GM19467 (cell line): ENCODE measurements at regions not wholly inside any gene's neighbourhood (a gene's known extent, or its start where the extent isn't known, plus 50 kb on each side); places are given as distances from the start of the nearest gene placed in this dataset.
"Not testable (repeated sequence)": the region's sequence is repeated elsewhere in the genome, so short reads cannot be mapped to it uniquely, and the experiment has no call there.

ENCODE experiments used
- ATAC-seq: cut with Tn5 transposase; IDR thresholded peaks from one replicate; pipeline ENCODE4 v1.9.1; 2021; ENCODE audit warnings: mild to moderate bottlenecking, moderate library complexity; ENCODE audit not compliant: unreplicated experiment

DNA sequence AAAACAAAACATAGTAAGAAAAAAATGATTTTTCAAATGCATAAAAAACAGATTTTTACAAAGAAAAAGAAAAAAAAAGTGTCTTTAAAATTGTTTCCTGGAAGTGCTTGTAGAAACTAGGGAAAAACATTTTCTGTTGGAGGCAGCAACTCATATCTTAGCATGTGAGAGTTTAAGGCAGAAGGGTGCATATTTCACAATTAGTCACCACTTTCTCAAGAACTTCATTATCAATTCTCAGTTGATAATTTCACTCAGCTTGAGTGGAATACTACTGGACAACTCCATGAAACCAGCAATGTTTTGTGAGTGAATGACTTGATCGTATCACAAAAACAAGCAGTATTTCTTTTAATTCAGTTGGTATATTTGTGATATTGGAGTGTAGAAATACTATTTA lies 508.3 kb upstream of the DAB2 start:
- no peak for ATAC-seq

DNA sequence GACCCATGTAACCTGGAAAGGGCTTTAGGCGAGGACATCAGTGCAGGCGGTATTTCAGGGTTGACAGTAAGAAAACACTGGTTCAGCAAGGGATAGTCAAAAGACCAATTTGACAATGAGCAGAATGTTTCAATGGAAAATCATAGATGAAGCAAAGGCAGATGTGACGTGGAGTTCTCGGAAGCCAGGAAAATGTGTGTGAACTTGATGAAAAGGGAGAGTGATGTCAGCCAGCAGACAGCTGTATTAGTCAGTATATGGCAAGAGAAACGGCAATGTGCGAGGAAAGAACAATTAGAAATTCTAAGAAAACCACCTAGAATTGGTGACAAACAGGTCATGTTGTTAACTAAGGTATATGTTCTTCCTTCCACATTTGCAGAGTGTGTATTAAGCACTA lies 503.9 kb upstream of the DAB2 start:
- no peak for ATAC-seq

DNA sequence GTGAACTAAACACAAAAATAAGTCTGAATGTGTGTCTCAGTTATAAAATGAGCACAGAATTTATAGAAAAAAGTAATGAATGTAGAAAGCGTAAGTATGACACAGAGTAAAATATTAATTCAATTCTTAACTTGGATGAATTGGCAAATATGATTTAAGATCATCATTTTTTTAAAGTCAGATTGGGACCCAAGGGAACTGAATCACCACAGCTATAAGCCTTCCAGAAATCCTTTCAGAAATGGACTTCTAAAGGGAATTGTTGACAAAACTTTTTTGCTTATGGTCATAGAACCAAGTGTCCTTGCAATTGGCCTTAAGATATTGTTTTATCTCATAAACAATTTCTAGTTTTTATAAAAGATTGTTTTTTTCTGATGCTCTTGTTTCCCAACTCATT lies 495.1 kb upstream of the DAB2 start:
- ATAC-seq = no peak

DNA sequence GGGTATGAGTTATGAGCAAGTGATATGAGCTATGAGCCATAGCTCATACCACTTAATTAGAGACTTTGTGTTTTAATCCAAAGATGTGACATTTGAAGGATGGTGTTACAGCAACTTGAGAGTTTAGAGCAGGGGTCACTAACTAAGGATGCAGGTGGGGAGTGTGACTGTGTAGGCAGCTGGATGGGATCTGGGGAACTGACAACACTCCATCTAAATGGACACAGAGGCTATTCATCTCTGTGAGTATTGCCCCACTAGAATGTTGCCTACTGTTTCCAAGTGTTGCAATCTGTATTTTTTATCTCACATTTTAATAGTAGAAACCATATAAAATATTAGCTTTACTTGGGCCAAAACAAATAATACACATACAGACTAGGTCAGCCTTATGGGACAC lies 488.1 kb upstream of the DAB2 start:
- no peak for ATAC-seq

DNA sequence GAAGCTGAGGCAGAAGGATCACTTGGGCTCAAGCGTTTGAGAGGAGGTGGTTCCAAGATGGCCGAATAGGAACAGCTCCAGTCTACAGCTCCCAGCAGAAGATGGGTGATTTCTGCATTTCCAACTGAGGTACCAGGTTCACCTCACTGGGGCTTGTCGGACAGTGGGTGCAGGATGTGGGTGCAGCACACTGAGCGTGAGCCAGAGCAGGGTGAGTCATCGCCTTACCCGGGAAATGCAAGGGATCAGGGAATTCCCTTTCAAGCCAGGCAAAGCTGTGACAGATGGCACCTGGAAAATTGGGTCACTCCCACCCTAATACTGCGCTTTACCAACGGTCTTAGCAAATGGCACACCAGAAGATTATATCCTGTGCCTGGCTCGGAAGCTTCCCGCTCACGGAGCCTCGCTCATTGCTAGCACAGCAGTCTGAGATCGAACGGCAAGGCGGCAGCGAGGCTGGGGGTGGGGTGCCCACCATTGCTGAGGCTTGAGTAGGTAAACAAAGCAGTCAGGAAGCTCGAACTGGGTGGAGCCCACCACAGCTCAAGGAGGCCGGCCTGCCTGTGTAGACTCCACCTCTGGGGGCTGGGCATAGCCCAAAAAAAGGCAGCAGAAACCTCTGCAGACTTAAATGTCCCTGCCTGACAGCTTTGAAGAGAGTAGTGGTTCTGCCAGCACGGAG lies 482.6 kb upstream of the DAB2 start:
- not testable (repeated sequence) for ATAC-seq

DNA sequence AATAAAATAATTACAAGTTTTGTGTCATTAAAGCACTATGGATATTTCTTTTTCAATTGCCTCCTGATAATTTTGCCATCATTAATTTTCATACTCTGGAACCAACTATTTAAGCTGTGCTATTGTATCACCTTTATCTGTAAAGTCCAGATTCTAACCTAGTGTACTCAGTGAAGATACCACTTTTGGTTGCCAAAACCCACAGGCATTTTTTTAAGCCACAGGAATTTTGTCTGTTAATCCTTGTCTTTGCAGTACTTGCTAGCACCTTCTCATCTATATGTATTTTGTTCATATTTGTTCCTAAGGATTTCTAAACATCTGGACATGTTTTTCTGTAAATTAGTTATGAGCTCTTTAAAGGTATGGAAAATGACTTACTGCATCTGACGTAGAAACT lies 481.4 kb upstream of the DAB2 start:
- no peak for ATAC-seq

DNA sequence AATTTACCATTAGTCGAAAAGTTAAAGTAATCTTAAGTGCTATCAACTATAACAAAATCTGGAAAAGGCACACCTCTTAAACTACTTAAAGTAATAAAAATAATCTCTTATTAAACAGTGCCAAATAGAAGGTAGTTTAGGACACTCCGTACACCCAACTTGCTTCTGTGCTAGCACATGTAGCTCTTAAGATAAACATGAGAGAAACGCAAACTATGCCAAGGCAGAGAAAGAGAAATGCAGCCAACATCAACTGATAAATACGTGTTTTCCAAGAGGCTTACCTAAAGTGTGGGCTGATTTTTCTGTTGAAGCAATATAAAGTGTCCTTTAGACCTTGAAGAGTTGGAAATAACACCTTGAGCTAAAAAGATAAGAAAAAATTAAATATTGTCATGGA lies 480.6 kb upstream of the DAB2 start:
- ATAC-seq = no peak

DNA sequence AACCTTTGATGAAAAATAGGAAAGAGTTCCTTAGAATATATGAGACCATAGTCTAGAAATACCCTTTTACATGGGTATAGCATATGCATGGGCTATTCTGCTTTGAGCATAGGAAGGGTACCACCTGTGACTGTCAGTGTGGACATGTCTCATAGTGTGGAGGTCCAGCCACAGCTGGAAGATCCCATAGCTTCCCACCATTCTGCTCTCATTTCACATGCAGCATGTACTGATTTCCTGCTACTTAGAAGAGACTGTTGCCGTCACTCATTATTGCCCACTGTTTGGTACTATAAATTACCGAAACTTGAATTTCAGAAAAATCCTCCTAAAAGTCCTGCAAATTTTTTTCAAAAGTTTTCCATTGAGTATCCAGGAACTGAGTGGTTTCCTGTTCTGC lies 477.8 kb upstream of the DAB2 start:
- no peak for ATAC-seq

DNA sequence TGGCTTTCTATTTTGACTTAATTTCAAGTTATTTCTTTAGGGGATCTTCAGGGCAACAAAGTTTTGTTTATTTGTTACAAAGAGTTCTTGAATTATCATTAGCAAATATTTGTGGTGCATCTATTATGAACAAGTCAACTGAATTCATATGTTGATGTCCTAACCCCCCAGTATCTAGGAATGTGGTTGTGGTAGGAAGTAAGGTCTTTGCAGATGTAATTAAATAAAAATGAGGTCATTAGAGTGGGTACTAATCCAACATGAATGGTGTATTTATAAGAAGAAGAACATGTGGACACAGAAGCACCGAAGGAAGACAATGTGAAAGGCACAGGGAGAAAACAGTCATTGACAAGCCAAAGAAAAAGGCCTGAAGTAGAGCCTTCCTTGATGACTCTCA lies 474.0 kb upstream of the DAB2 start:
- ATAC-seq = no peak

DNA sequence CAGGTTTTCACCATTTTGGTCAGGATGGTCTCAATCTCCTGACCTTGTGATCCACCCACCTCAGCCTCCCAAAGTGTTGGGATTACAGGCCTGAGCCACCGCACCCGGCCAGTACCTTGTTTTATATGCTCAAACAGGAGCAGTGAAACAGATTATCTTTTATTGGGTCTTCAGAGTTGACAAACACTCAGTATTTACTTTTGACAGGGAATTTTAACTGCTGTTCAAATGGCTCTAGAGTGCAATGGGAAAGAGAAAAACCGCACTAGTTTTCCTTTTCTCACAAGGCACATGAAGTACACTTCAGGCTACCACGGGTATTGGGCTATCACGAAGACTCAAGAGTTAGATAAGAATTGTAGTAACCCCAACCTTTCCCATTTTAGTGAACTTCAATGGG lies 471.9 kb upstream of the DAB2 start:
- ATAC-seq = no peak

DNA sequence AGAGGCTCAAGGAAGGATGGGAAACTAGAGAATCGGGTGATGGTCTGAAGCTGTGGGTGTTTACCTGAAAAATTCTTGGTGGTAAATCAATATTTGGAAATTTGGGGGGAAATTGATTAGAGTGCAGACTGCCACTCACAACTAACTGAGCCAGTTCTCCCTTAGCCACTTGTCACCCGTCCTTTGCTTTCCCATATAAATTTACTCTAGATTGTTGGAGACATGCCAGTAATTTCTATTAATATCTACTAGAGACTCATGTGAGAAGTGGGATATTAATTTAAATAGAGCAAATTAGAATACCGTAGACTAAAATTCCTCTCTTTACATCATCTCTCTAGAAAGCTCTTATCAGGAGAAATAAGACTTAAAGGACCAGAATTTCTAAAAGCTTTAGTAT lies 471.3 kb upstream of the DAB2 start:
- ATAC-seq = no peak

DNA sequence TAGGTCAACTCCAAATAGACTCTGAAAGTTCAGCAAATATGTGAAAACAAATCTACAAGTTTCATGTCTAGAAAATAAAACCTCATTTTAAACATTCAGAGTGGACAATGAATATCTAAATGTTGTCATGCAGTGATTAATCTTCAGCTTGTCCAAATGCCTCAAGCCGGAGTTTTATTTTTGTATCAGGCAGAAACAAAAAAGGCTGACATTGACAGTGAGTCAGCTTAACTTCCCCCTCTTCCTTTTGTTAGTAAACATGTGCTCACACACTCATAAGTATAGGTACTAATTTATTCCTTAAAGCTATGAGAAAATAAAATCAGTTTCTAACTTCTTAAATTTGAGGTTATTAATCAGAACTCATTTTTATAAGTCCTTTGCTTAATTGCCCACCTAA lies 467.9 kb upstream of the DAB2 start:
- ATAC-seq = no peak

DNA sequence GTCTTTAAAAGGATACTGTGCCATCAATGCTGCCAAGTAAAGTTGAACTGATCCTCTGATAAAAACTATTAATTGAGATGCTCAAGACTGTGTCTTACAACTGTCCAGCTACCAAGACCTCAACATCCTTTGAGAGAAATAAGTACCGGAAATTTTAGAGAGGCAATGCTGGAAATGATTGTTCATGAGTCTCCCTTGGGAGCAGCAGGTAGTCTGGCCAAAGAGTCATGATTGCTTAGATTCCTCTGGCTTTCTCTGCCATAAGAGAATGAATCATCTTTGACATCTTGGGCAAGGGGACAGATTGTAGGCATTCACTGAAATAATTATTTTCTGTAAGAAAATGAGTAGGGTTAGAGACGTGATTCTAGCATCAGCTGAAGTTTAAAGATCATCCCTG lies 466.6 kb upstream of the DAB2 start:
- no peak for ATAC-seq

DNA sequence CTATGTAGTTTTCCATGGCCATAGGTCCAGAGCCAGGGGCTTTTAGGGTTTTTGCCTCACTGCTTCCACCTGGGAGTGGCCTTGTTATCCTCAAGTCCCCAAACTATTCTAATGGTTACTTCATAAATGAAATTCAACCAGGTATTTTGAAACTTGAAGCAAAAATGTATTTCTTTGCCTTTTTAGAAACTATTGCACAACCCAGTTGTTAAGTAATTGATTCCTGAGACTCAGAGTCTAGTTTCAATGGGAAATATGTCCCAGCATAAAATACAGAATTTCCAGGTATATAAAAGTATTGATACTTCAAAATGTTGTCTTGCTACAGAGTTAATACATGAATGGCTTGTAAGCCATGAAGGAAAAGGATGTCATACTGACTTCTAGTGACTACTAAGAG lies 456.2 kb upstream of the DAB2 start:
- no peak for ATAC-seq

DNA sequence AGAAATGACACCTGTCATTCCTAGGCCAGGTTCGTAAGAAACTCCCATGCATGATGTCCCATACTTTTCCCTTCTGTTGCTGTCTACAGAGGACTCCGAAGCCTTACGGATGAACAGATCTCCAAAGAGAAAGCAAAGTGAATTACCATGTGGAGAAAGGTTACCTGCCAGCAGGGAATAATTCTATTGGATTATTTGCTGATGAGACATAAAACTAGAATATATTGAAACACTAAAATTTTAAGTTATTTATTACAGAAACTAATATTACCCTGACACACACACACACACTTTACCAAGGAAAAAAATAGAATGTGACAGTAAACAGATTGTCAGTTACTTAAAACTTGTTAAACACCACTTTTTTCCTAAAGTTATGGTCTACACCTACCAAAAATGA lies 452.7 kb upstream of the DAB2 start:
- ATAC-seq = no peak

DNA sequence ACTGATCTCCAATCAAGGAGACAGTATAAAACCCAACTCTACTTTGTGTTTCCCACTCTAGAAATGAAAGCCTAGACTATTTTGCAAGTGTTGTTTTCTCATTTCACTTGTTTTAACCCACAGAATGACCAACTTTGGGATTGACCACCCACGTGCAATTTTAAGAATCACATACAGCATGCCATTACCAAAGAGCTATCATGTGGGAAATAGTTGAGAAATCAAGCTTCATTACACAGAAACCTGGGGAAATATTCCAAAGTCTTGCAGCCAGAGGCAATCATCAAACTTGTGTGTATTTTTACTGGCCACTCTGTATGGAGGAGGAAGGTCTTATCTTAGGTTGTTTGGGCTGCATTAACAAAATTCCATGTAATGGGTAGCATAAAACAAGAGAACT lies 451.4 kb upstream of the DAB2 start:
- no peak for ATAC-seq

DNA sequence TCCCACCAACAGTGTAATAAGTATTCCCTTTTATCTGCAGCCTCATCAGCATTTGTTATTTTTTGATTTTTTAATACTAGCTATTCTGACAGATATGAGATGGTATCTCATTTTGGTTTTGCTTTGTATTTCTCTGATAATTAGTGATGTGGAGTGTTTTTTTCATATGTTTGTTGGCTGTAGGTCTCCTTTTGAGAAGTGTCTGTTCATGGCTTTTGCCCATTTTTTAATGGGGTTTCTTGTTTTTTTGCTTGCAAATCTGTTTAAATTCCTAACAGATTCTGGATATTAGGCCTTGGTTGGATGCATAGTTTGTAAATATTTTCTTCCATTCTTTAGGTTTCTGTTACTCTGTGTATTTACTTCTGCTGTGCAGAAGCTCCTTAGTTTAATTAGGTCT lies 445.4 kb upstream of the DAB2 start:
- no peak for ATAC-seq

DNA sequence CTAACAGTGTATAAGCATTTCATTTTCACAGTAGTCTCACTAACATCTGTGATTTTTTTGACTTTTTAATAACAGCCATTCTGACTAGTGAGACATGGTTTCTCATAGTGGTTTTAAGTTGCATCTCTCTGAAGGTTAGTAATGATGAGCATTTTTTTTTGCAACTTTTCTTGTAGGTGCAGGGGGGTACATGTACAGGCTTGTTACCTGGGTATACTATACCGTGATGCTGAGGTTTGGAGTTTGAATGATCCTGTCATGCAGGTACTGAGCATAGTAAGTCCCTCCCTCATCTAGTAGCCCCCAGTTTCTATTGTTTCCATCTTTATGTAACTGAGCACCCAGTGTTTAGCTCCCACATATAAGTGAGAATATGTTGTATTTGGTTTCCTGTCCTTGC lies 444.6 kb upstream of the DAB2 start:
- ATAC-seq = no peak

DNA sequence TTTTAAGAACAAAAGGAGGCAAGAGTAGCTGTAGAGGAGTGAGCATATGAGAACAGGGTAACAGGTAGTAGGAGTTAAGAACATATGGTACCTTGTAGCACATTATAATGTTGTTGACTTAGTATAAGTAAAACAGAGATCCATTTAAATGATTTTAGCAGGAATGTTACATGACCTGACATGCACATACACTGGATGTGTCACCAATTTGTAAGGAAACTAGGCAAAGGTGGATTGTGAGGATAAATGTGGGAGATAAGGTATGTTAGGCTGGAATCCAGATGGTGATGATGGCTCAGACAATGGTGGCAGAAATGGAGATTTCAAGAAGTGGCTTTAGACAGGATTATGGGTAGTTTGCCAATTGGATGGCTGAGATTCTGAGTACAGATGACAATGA lies 443.1 kb upstream of the DAB2 start:
- ATAC-seq = no peak

DNA sequence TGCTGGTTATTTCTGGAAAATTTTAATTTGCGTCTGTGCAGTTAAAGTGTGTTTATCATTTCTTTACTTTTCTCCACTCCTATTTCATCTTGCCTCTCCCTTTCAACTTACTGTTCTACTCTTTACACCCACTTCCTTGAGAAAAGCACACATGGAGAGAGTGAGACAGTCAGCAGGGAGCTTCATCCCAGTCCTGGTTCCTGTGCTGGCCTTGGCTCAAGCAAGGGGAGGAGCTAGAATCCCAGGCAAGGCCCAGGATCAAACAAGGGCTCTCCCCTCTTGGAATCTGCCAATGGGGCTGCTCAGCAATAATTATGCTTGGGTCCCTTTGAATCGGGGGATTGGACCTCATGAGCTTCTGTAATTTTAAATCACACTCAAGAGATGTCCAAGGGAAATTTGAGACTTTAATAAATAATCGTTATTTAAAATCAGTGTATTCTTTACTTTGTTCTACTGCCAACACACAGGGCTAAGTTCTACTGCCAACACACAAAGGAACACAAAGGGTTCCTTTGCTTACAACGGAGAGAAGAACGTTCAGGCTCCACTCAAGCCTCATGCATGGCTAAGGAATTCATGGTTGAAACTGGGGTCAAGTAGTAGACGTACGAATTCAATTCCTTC lies 439.3 kb upstream of the DAB2 start:
- no peak for ATAC-seq

DNA sequence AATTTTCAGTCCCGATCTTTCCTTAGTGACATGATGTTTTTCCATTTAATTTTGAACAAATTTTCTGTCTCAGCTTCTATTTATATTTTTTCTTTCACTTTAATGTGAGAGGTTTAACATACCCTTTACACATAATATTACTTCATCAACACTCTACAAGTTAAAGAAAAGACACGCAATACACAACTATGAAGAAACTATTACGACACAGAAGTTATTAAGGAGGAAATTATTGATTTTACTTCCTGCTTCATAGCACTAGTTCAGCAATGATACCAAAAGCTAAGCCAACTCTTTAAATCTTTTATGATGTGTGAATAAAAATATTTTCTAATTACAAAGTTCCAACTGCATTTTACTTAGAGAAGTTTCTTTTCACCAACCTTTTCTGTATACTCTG lies 432.3 kb upstream of the DAB2 start:
- ATAC-seq = no peak

DNA sequence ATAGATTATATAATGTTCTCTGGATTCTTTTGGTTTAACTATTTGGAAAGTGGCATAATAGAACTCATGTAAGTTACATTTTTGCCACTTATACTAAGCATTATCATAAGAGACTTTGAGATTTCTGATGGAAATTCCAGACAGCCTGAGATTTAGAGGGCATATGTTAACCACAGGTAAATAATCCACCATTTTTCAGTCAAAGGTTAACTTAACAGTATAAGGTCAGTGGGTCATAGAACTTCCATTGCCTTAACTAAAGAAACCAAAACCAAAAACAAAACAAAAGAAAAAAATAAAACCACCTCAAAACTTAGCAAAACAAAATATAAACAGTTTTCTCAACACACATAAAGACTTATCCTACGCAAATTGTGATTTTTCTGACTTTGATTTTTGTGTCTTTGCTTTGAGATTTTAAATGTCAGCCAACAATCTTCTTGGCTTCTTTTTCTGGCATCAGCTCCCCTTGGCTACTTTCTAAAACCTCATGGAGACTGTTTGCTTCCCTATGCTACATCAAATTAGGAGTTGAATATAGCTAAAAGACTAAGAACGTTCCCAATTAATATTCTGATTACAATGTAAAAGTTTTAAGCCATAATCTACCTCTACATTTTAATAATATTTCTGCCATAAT lies 430.1 kb upstream of the DAB2 start:
- ATAC-seq = no peak

DNA sequence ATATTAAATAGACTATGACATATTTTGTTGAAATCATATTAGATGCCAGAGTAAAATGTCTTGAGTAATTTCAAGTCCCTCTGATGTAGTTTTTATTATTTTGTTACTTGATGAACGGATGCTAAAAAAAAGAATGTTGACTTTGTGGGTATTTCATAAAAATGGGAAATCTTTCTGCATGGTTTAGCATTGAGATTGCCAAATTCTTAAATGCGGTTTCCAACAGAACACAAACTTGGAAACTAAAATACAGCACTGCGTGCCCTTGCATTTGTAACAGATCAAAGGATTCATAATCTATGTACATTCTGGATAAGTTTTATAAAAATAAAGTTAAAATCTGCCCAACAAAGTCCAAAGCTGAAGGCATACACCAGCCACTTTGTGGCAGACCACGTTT lies 425.5 kb upstream of the DAB2 start:
- no peak for ATAC-seq
